ENCODE measurements at regions not wholly inside any gene's neighbourhood (a gene's known extent, or its start where the extent isn't known, plus 50 kb on each side); places are given as distances from the start of the nearest gene placed in this dataset.
A peak's percentile ranks its signal among the peaks of the same experiment; 100 is the strongest.

DNA sequence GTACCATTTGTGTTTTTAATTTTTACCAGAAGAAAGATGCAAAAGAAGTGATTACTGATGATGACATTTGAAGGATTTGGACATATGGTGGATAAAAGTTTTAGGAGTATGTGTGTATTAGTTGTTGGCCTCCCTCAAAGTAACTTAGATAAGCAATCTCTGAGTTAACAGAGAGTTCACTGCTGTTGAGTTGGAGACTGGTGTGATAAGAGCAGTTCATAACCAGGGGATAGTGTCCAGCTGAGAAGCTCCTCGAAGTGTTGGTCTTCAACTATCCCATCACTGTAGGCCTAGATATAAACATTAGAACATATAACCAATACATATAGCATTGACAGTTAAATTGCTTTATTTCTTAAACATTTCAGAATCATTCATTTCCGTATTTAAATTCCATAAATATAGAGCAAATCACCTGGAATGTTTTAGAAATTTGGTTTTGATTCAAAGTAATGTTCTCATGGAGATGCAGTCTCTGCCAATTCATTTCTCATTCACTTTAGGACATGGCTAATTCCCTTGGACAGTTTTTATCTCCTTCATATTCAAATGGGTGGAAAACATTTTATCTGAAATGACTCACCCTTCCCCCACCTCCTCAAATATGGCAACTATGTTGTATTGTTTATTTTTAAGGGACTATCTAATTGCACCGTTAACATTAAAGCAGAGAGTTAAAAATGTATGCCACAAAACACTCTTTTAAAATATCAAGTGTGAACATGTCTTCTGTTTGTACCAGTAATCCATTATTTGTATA lies 136.8 kb upstream of the SLC4A4 start:
- Histone ChIP-seq H3K4me1 (no peaks in the 10 kb centered on the region), H3K4me3 (no peak overlapping the region), H3K36me3 (no peaks in the 10 kb centered on the region), H3K27ac (no peak overlapping the region), H3K9me3 (no peaks in the 10 kb centered on the region), H3K27me3 (no peaks in the 10 kb centered on the region)
- TF ChIP-seq CTCF (IDR thresholded peaks at IDR 0.05) = no peak
- TF ChIP-seq POLR2AphosphoS5 (IDR thresholded peaks at IDR 0.05) = no peak
- no peak for TF ChIP-seq EP300 (IDR thresholded peaks at IDR 0.05)
- no peak for ATAC-seq
- 43 to 88% methylated on average over 3 of the region's 3 CpGs for WGBS, 2 donors (ENCODE audit: low coverage in 1 of 2)

DNA sequence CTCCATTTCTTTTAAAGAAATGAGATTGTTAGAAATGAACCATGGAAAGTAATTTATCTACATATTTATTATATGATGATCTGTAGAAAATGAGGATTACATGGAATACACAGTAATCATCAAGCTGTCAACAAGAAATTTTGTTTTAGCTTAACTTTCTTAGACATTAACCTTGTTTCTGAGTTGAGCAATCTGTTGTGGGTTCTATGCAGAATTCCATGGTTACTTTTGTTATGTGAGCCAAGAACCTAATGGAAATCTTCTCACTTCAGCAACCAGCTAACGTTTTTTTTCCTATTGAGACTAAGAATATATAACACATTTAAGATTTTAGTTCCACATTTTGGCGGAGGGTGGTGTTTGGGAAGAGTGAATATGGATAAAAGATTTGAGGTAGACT lies 136.1 kb upstream of the SLC4A4 start:
- TF ChIP-seq POLR2A (IDR thresholded peaks at IDR 0.05) (no peak), CTCF (IDR thresholded peaks at IDR 0.05) (no peak), EP300 (IDR thresholded peaks at IDR 0.05) (no peak), POLR2AphosphoS5 (IDR thresholded peaks at IDR 0.05) (no peak)
- 18 to 46% methylated on average over 2 of the region's 2 CpGs for WGBS, 2 donors (ENCODE audit: low coverage in 1 of 2)
- no peak overlapping the region for H3K4me3 ChIP-seq
- H3K4me1 ChIP-seq = no peaks in the 10 kb centered on the region
- no peak overlapping the region for H3K27ac ChIP-seq
- H3K9me3 ChIP-seq = no peaks in the 10 kb centered on the region
- H3K36me3 ChIP-seq = no peaks in the 10 kb centered on the region
- no peak for ATAC-seq
- H3K27me3 ChIP-seq = no peaks in the 10 kb centered on the region

DNA sequence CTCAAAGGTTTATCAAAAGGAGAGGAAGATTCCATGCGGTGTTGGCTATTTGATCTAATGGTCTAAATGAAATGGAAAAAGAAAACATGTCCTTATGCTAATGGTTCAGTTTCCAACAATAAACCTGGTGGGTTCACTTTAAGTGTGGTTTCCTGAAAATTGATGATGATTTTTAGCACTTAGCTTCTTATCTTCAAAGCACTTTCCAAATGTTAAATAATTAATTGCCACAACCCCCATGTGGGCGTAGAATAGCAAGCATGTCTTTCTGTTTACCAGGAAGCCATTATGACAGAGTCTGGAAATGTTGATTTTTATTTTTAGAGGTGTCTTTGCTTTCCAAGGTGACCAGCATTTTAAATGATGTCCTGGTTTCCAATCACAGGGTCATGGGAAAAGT lies 134.8 kb upstream of the SLC4A4 start:
- no peak overlapping the region for H3K27ac ChIP-seq
- no peaks in the 10 kb centered on the region for H3K9me3 ChIP-seq
- H3K36me3 ChIP-seq = no peaks in the 10 kb centered on the region
- no peak for ATAC-seq
- WGBS, 2 donors (ENCODE audit: low coverage in 1 of 2) = 79 to 94% methylated on average over 2 of the region's 2 CpGs
- no peaks in the 10 kb centered on the region for H3K4me1 ChIP-seq
- H3K27me3 ChIP-seq = no peaks in the 10 kb centered on the region
- no peak overlapping the region for H3K4me3 ChIP-seq
- no peak for TF ChIP-seq EP300 (IDR thresholded peaks at IDR 0.05)
- no peak for TF ChIP-seq CTCF (IDR thresholded peaks at IDR 0.05)
- no peak for TF ChIP-seq POLR2AphosphoS5 (IDR thresholded peaks at IDR 0.05)
- TF ChIP-seq POLR2A (IDR thresholded peaks at IDR 0.05) = no peak

DNA sequence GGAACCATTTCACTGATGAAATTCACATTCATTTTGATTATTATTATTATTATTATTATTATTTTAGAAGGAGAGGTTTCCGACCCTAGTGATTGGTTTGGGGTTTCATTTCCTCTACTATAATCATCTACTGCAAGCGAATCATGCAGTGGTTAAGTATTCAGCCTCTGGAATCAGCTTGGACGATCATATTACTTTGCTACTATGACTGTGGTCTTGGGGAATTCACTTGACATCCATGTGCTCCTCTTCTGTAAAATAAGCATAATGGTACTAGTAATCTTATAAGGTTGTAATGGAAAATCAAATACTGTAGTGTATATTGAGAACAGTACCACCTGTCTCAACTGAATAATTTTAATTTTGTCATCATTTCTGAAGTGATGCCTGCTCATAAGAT lies 132.1 kb upstream of the SLC4A4 start:
- no peak for TF ChIP-seq POLR2A (IDR thresholded peaks at IDR 0.05)
- no peaks in the 10 kb centered on the region for H3K4me1 ChIP-seq
- H3K27me3 ChIP-seq = no peaks in the 10 kb centered on the region
- ATAC-seq = no peak
- H3K27ac ChIP-seq = no peak overlapping the region
- WGBS, 2 donors (ENCODE audit: low coverage in 1 of 2) = 88 to 91% methylated on average over 3 of the region's 3 CpGs
- no peaks in the 10 kb centered on the region for H3K9me3 ChIP-seq
- H3K4me3 ChIP-seq = no peak overlapping the region
- H3K36me3 ChIP-seq = no peaks in the 10 kb centered on the region

DNA sequence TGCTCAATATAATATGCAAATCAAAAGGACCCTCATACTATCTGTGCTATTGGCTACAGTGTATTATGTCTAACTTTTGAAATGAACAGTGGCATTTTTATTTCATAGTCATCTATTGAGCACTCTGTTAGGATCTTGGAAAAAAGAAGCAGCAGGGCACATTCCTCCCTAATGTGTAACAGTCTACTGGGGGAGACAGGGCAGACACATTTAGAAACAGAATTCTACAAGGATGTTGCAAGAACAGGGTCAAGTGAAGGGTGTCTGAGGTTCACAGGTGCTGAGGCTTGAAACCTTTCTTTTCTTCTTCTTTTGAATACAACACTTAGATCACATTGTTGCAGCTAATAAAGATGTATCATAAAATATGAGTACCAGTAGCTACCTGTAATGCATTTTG lies 129.7 kb upstream of the SLC4A4 start:
- peak; percentile 58 for ATAC-seq
- Histone ChIP-seq H3K4me1 (no peaks in the 10 kb centered on the region), H3K4me3 (no peak overlapping the region)

More for the DNA sequence above, 129.7 kb upstream of the SLC4A4 start:
- TF ChIP-seq POLR2AphosphoS5 (IDR thresholded peaks at IDR 0.05) (no peak), CTCF (IDR thresholded peaks at IDR 0.05) (no peak), POLR2A (IDR thresholded peaks at IDR 0.05) (no peak), EP300 (IDR thresholded peaks at IDR 0.05) (no peak)
- H3K9me3 ChIP-seq = no peaks in the 10 kb centered on the region
- H3K27me3 ChIP-seq = no peaks in the 10 kb centered on the region
- no peak overlapping the region for H3K27ac ChIP-seq
- no peaks in the 10 kb centered on the region for H3K36me3 ChIP-seq

Data from gastroesophageal sphincter (tissue), 4 donors.